ENCODE measurements at regions not wholly inside any gene's neighbourhood (a gene's known extent, or its start where the extent isn't known, plus 50 kb on each side); places are given as distances from the start of the nearest gene placed in this dataset.

- H3F3A ChIP-seq (ENCODE audit: insufficient read depth, low read length) = no peaks in the 10 kb centered on the region
- no peak overlapping the region for H3K4me2 ChIP-seq (ENCODE audit: low read length)
These were observed 131.1 kb downstream of the HS3ST1 start for GRCh38 chr4:11297627-11298026.

DNA sequence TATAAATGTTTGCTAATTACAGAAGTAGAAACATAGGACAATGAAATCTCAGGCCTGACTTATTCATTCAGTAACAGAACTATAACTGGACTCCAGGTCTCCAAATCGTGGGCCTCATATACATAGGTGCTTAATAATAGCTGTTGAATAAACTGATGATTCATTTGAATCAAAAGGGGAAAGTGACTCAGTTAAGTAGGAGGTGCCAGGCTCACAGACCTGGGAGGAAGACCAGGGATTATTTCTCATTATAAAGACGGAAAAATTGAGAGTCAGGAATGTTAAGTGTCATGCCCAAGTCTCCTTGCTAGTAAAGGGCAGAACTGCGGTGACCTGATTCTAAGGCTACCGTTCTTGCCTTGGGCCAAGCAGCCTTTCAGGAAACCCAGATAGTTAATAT is 131.5 kb downstream of the HS3ST1 start:
- H3K79me2 ChIP-seq (ENCODE audit: insufficient read depth, low read length) = no peaks in the 10 kb centered on the region
- H2AFZ ChIP-seq (ENCODE audit: low read length) = no peak overlapping the region
- H3K9me2 ChIP-seq (ENCODE audit: low read depth, low read length) = no peaks in the 10 kb centered on the region
- no peak overlapping the region for H3K9ac ChIP-seq (ENCODE audit: low read length)
- no peaks in the 10 kb centered on the region for H4K20me1 ChIP-seq (ENCODE audit: insufficient read depth, low read length)
- no peak overlapping the region for H3K4me2 ChIP-seq (ENCODE audit: low read length)
- no peaks in the 10 kb centered on the region for H3K9me3 ChIP-seq (ENCODE audit: low read length)
- H3K4me1 ChIP-seq (ENCODE audit: insufficient read depth, low read length, severe bottlenecking) = no peaks in the 10 kb centered on the region
- no peaks in the 10 kb centered on the region for H3K27me3 ChIP-seq (ENCODE audit: insufficient read depth, low read length)
- no peak overlapping the region for H3K27ac ChIP-seq (ENCODE audit: low read depth, low read length, poor library complexity, severe bottlenecking)
- TF ChIP-seq CTCF (IDR thresholded peaks at IDR 0.05; ENCODE audit: low read length) = no peak
- no peak for TF ChIP-seq EZH2 (IDR thresholded peaks at IDR 0.05; ENCODE audit: borderline replicate concordance, low read length)
- H3K4me3 ChIP-seq (ENCODE audit: low read depth, low read length, poor library complexity, severe bottlenecking) = no peak overlapping the region
- H3F3A ChIP-seq (ENCODE audit: insufficient read depth, low read length) = no peaks in the 10 kb centered on the region
- H3K36me3 ChIP-seq (ENCODE audit: insufficient read depth, low read length) = no peaks in the 10 kb centered on the region

More at GRCh38 chr4:11297627-11298026, 131.1 kb downstream of the HS3ST1 start:
- Histone ChIP-seq H3K9me3 (ENCODE audit: low read length) (no peaks in the 10 kb centered on the region), H3K36me3 (ENCODE audit: insufficient read depth, low read length) (no peaks in the 10 kb centered on the region), H3K79me2 (ENCODE audit: insufficient read depth, low read length) (no peaks in the 10 kb centered on the region), H2AFZ (ENCODE audit: low read length) (no peak overlapping the region), H3K4me3 (ENCODE audit: low read depth, low read length, poor library complexity, severe bottlenecking) (no peak overlapping the region), H3K27me3 (ENCODE audit: insufficient read depth, low read length) (no peaks in the 10 kb centered on the region), H4K20me1 (ENCODE audit: insufficient read depth, low read length) (no peaks in the 10 kb centered on the region), H3K27ac (ENCODE audit: low read depth, low read length, poor library complexity, severe bottlenecking) (no peak overlapping the region), H3K4me1 (ENCODE audit: insufficient read depth, low read length, severe bottlenecking) (no peaks in the 10 kb centered on the region), H3K9ac (ENCODE audit: low read length) (no peak overlapping the region), H3K9me2 (ENCODE audit: low read depth, low read length) (no peaks in the 10 kb centered on the region)
- no peak for TF ChIP-seq EZH2 (IDR thresholded peaks at IDR 0.05; ENCODE audit: borderline replicate concordance, low read length)
- no peak for TF ChIP-seq CTCF (IDR thresholded peaks at IDR 0.05; ENCODE audit: low read length)

DNA sequence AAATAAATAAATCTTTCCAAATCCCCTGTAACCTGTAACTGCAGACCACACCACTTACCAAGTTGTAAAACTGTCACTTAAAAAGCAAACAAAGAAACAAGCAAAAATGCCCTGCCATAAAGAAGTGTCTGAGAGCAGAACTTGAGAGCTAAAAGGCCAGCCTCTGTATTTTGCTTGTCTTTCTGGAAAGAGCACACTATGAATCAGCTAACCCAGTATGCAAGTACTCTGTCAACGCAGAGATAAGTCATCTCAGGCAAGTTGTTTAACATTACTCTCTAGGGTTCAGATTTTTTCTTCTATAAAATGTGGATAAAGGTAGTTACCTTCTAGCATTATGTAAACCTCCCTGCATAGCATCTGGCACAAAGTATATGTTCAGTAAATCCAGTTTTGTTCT is 134.8 kb downstream of the HS3ST1 start:
- no peaks in the 10 kb centered on the region for H3K9me2 ChIP-seq (ENCODE audit: low read depth, low read length)
- H4K20me1 ChIP-seq (ENCODE audit: insufficient read depth, low read length) = no peaks in the 10 kb centered on the region
- H3K36me3 ChIP-seq (ENCODE audit: insufficient read depth, low read length) = no peaks in the 10 kb centered on the region
- H3K27ac ChIP-seq (ENCODE audit: low read depth, low read length, poor library complexity, severe bottlenecking) = no peak overlapping the region
- H2AFZ ChIP-seq (ENCODE audit: low read length) = no peak overlapping the region
- no peak for TF ChIP-seq EZH2 (IDR thresholded peaks at IDR 0.05; ENCODE audit: borderline replicate concordance, low read length)
- no peak for TF ChIP-seq CTCF (IDR thresholded peaks at IDR 0.05; ENCODE audit: low read length)
- no peaks in the 10 kb centered on the region for H3K27me3 ChIP-seq (ENCODE audit: insufficient read depth, low read length)
- no peaks in the 10 kb centered on the region for H3F3A ChIP-seq (ENCODE audit: insufficient read depth, low read length)
- H3K9me3 ChIP-seq (ENCODE audit: low read length) = no peaks in the 10 kb centered on the region
- no peak overlapping the region for H3K4me3 ChIP-seq (ENCODE audit: low read depth, low read length, poor library complexity, severe bottlenecking)
- no peaks in the 10 kb centered on the region for H3K4me1 ChIP-seq (ENCODE audit: insufficient read depth, low read length, severe bottlenecking)
- H3K4me2 ChIP-seq (ENCODE audit: low read length) = no peak overlapping the region
- no peak overlapping the region for H3K9ac ChIP-seq (ENCODE audit: low read length)
- no peaks in the 10 kb centered on the region for H3K79me2 ChIP-seq (ENCODE audit: insufficient read depth, low read length)

Measured in OCI-LY1 (cell line).